ENCODE measurements at regions not wholly inside any gene's neighbourhood (a gene's known extent, or its start where the extent isn't known, plus 50 kb on each side); places are given as distances from the start of the nearest gene placed in this dataset.

DNA sequence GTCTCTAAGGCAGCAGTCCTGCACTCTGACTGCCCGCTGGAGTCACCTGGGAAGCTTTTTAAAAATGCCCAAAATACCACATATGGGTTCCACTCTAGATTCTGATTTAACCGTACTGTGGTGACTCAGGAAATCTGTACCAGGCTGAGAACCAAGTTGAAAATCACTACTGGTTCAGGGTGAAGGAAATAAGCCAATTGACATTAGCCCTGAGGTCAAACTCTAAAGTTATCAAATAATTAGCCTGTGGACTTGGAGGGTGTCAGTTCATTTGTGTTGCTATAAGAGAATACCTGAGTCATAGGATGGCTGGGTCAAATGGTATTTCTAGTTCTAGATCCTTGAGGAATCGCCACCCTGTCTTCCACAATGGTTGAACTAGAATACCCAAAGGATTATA is 321.7 kb upstream of the ROPN1 start:
- TF ChIP-seq, protein P1, sequence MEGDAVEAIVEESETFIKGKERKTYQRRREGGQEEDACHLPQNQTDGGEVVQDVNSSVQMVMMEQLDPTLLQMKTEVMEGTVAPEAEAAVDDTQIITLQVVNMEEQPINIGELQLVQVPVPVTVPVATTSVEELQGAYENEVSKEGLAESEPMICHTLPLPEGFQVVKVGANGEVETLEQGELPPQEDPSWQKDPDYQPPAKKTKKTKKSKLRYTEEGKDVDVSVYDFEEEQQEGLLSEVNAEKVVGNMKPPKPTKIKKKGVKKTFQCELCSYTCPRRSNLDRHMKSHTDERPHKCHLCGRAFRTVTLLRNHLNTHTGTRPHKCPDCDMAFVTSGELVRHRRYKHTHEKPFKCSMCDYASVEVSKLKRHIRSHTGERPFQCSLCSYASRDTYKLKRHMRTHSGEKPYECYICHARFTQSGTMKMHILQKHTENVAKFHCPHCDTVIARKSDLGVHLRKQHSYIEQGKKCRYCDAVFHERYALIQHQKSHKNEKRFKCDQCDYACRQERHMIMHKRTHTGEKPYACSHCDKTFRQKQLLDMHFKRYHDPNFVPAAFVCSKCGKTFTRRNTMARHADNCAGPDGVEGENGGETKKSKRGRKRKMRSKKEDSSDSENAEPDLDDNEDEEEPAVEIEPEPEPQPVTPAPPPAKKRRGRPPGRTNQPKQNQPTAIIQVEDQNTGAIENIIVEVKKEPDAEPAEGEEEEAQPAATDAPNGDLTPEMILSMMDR (conservative IDR thresholded peaks at IDR 0.05; ENCODE audit: low read length), result no peak
- TF ChIP-seq EZH2phosphoT487 (IDR thresholded peaks at IDR 0.05; ENCODE audit: borderline replicate concordance, low read depth, low read length), result no peak

All from OCI-LY7 (cell line).